GM18519 (cell line): ENCODE measurements at regions not wholly inside any gene's neighbourhood (a gene's known extent, or its start where the extent isn't known, plus 50 kb on each side); places are given as distances from the start of the nearest gene placed in this dataset.
"Not testable (repeated sequence)": the region's sequence is repeated elsewhere in the genome, so short reads cannot be mapped to it uniquely, and the experiment has no call there.

Experiments used
- ATAC-seq: cut with Tn5 transposase; IDR thresholded peaks from one replicate; pipeline ENCODE4 v1.9.1; 2021; ENCODE audit warnings: mild to moderate bottlenecking, moderate library complexity; ENCODE audit not compliant: unreplicated experiment, low FRiP score

DNA sequence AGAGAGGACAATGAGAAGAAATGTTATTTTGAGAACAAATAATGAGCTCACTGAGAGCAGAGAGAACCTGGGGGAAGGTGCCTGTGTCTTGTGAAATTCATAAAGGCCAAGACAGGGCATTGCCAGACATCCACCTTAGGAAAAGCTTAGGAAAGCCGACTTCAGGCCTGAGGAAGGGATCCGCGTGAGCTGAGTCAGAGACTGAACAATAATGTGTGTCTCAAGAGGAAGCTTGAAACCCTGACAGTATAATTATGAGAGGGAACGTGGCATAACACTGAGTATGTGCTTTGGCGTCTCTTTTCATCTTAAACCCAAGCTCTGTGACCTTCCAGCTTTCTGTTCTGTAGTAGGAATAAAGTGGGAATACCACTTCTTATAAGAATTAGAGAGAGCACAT lies 307.2 kb downstream of the ACTR3B start:
- ATAC-seq, result no peak

DNA sequence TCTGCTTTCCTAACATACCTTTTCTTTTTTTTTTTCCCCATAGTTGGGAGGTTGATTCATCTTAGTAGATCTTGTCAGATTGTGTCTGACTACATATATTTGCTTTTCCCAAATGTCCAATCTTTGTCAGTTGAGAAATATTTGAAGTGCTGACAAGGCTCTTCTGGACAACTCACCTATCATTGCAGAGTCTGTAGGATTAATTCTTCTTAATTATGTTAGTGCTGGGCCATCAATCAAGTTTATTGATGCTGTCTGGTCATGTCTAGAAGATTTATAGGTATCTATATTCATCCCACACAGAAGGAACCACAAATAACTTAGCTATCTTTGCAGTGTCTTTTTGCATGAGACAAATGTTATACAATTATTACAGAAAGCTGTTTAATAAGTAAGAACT lies 310.6 kb downstream of the ACTR3B start:
- ATAC-seq, result no peak

DNA sequence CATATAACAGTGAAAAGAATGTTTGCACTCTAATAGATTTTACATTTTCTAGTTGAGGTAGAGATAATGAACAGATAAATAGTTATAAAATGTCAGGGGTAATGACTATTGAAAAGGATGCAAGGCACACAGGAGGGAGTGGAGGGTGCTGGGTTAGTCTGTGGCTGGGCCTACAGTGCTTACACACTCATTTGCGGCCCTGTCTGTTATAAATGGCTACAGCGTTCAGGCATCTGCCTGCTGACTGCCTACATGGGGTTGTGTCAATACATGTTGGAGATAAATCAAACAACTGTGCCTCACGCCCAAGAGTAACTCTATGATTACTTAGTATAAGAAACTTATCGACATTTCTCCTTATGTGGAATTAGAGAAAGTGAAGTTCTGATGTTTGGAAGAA lies 313.3 kb downstream of the ACTR3B start:
- no peak for ATAC-seq

GRCh38 chr7:153076289-153076688 lies 316.7 kb downstream of the ACTR3B start:
- ATAC-seq, result not testable (repeated sequence)

DNA sequence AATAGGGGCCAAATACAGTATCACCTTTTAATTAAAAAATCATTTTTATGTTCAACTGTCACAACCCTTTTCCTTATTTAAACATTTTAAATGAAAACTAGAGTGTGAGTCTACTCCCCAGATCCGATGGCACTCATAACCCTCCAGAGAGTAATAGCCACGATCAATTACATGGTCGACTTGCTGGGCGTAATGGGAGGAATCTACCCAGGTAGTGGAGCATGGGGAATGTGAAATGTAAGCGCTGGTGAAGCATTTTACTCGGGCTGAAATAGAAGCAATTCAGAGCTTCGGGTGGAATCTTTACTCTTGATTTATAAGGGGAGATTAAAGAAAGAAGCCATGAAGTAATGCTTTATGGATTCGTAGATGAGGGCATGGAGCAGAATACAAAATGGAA lies 321.9 kb downstream of the ACTR3B start:
- no peak for ATAC-seq

- no peak for ATAC-seq
Measured at GRCh38 chr7:153084278-153084677, 324.7 kb downstream of the ACTR3B start.

DNA sequence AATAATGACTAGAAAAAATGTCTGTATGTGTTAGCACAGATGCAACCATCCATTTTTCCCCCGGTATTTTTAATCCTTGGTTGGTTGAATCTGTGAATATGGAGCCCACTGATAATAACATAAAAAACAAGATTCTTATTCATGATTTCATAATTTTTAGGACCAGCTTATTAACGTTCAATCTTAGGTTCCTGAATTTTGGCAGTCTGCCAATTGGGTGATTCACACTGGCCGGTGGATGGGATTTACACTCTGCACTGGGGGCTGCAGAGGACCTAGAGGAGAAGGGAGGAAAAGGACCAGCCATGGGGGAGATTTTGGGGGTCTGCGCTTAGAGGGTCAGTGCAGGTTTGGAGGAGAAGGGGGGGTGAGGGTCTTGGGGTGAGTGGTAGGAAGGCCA lies 327.9 kb downstream of the ACTR3B start:
- ATAC-seq, result no peak

GRCh38 chr7:153088601-153089000 lies 329.0 kb downstream of the ACTR3B start:
- ATAC-seq, result no peak

GRCh38 chr7:153090209-153090608 lies 330.7 kb downstream of the ACTR3B start:
- no peak for ATAC-seq

GRCh38 chr7:153090764-153091163 lies 331.2 kb downstream of the ACTR3B start:
- no peak for ATAC-seq

- no peak for ATAC-seq
Measured at GRCh38 chr7:153091477-153091876, 331.9 kb downstream of the ACTR3B start.

DNA sequence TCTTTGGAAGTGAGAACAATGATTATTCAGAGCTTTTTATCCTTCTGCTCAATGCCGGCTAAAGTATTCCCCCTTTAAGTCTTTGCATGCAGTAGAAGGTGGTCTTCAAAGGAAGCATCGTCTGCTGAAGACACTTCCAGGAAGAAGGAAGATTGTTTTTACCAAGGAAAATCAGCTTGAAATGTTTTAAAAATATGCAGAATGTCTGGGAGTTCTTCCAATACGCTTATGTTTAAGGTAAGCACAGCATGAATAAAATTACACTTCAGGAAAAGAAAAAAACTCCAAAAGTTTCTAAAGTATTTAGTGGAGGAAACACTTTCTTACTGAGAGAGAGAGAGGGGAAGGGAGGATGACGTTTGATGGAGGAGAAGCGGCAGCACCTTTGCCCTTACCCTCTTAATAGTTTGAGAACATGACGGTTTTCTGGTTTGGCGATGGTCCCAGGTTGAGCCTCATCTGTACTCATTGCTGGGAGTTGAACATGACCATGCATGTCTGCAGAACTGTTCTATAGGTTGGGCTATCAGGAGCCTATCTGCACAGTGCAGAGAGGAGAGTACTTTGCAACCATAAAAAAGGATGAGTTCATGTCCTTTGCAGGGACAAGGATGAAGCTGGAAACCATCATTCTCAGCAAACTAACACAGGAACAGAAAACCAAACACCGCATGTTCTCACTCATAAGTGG lies 338.1 kb downstream of the ACTR3B start:
- ATAC-seq, result no peak

DNA sequence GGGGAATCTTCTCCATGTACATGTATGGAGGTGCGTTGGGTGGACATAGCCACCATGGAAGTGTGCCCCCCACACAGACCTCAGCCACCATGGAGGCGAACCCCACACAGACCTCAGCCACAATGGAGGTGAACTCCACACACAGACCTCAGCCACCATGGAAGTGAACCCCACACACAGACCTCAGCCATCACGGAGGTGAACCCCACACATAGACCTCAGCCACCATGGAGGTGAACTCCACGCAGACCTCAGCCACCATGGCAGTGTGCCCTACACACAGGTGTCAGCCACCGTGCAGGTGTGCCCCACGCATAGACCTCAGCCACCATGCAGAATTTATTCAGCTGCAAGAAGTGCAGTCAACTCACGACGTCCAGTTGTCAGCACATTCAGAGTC lies 339.7 kb downstream of the ACTR3B start:
- no peak for ATAC-seq

GRCh38 chr7:153100691-153101237 lies 341.2 kb downstream of the ACTR3B start:
- no peak for ATAC-seq

- ATAC-seq, result no peak
Measured at GRCh38 chr7:153103202-153103601, 343.6 kb downstream of the ACTR3B start.

DNA sequence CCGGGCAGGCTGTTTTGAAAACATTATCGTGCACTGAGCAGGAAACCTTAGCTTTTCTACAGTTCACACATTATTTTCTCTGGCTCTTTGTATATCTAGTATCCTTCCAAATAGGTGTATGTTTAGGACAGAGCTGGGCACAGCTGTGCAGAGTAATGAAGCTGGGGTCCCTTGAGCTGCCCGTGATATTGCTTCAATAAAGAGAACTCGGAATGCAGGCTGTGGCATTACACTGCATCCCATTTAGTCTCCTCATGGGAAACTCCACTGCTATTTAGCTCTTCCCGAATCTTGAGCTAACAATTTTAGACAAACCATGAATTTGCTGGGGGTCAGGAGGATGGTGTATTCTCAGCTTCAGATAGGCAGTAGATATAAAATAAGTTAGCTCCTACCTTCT lies 348.3 kb downstream of the ACTR3B start:
- no peak for ATAC-seq

GRCh38 chr7:153109566-153109965 lies 350.0 kb downstream of the ACTR3B start:
- no peak for ATAC-seq

DNA sequence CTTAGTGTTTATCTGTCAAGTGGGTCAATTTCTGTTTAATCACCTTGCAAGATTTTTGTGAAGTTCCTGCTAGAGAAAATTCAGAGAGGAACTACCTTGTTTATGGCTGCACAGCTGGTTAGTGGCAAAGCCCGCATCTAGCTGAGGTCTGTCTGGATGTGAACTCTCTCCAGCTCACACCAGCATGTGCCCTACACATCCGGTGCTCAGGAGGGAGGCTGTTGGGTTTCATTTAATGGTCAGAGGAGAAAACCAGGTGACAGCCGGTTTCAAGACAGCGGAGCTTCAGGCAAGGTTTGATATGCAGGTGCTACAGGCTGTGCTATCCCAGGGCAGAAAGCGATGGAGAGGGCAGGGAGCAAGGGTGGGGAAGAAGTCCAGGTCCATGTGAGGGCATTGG lies 351.1 kb downstream of the ACTR3B start:
- ATAC-seq, result no peak

DNA sequence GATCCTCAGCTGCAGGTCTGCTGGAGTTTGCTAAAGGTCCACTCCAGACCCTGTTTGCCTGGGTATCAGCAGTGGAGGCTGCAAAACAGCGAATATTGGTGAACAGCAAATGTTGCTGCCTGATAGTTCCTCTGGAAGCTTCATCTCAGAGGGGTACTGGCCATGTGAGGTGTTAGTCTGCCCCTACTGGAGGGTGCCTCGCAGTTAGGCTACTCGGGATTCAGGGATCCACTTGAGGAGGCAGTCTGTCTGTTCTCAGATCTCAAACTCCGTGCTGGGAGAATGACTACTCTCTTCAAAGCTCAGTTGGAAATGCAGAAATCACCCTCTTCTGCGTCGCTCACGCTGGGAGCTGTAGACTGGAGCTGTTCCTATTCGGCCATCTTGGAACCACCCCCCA lies 362.7 kb downstream of the ACTR3B start:
- not testable (repeated sequence) for ATAC-seq

DNA sequence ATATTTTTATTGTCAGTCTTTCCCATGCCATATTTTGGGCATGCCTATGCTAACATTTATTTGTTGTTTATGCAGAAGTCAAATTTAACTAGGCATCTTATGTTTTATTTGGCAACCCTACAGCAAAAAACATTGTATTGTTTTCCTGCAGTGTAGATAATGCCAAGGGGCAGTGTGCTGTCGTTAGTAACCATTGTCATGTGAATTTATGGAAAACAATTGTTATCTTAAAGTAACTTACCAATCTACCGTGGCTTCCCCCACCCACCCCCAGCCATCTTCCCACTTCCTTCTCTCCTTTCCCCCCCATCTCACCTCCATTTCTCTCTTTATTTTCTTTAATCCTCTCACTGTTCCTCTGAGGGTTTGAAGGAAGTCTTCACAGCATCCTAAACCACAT lies 370.5 kb downstream of the ACTR3B start:
- ATAC-seq, result no peak

DNA sequence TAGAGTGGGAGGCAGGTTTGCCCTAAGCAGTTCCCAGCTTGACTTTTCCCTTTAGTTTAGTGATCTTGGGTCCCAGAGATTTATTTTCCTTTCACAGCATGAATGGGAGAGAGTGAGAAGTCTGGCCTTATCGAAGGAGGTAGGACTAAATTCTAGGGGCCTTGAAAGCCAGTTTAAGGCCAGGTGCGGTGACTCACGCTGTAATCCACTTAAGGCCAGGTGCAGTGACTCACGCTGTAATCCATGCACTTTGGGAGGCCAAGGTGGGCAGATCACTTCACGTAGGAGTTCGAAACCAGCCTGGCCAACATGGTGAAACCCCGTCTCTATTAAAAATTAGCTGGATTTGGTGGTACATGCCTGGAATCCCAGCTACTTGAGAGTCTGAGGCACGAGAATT lies 392.2 kb downstream of the ACTR3B start:
- ATAC-seq, result no peak

DNA sequence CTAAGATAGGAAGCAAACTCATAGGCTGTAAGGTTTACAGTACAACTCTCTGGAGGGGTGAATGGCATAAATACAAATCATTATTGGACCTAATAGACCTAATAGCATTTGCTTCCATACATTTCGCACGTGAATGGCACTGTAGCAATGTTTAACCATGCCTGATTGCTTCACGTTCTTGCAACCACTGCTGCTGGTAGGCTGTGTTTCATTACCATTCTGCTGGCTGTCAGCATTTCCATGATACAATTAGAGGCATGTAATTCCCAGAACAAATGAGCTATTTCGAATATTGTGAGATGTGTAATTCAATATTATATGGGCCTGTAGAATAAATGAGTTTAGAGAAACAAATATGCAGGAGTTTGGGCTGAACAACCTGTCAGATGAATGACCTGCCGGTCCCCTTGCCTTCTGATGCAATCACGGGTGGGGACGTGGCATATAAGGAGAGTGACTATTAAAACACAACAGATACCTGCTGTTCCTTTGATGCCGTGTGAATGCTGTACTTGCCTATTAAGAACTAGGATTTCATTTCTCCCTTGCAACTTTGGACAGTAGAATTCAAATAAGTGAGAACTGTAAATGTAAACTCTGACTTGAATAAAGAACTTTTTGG lies 393.4 kb downstream of the ACTR3B start:
- no peak for ATAC-seq
